Coronary artery (tissue), 2 donors: ENCODE measurements at regions not wholly inside any gene's neighbourhood (a gene's known extent, or its start where the extent isn't known, plus 50 kb on each side); places are given as distances from the start of the nearest gene placed in this dataset.

Source experiments
- DNase-seq: peaks from one replicate; pipeline ENCODE4 v3.0.0-alpha.2; 2017; ENCODE audit warnings: low spot score
- H3K27ac ChIP-seq, 2 donors: fragments of 200-600 bp; sonication (generic); one replicate each; pipeline ENCODE4 v1.5.1; 2016 to 2019
- H3K4me3 ChIP-seq: fragments of 200-600 bp; sonication (generic); 2 replicates; pipeline ENCODE4 v1.5.1; 2016; ENCODE audit warnings: mild to moderate bottlenecking, moderate library complexity
- TF ChIP-seq, protein P1 (sequence below): fragments of 200-600 bp; sonication (generic); IDR thresholded peaks from one replicate; pipeline ENCODE4 v1.5.1; 2019; ENCODE audit warnings: antibody characterized with exemption

DNA sequence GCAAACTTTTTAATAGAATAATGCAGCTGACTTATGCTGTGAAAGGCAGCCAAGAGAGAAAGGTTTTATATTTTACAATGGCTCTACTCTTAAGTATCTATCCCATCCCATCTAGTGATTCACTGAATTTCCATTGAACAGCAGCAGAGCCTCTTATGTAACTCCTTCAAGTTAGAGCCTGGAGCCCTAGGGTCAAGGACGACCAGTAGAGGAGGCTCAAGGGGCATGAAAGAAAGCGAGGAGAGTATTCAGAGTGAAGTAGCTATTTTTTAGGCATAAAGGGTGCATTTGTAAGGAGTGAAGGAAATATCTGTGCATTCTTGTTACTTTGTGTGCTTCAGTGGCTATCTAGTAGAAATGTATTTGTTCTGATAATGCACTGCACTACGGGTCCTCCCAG is 180.2 kb upstream of the TPK1 start:
- TF ChIP-seq, protein P1, sequence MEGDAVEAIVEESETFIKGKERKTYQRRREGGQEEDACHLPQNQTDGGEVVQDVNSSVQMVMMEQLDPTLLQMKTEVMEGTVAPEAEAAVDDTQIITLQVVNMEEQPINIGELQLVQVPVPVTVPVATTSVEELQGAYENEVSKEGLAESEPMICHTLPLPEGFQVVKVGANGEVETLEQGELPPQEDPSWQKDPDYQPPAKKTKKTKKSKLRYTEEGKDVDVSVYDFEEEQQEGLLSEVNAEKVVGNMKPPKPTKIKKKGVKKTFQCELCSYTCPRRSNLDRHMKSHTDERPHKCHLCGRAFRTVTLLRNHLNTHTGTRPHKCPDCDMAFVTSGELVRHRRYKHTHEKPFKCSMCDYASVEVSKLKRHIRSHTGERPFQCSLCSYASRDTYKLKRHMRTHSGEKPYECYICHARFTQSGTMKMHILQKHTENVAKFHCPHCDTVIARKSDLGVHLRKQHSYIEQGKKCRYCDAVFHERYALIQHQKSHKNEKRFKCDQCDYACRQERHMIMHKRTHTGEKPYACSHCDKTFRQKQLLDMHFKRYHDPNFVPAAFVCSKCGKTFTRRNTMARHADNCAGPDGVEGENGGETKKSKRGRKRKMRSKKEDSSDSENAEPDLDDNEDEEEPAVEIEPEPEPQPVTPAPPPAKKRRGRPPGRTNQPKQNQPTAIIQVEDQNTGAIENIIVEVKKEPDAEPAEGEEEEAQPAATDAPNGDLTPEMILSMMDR: no peak
- Histone ChIP-seq H3K4me3 (no peak overlapping the region), H3K27ac (no peak overlapping the region)
- no peak for DNase-seq

DNA sequence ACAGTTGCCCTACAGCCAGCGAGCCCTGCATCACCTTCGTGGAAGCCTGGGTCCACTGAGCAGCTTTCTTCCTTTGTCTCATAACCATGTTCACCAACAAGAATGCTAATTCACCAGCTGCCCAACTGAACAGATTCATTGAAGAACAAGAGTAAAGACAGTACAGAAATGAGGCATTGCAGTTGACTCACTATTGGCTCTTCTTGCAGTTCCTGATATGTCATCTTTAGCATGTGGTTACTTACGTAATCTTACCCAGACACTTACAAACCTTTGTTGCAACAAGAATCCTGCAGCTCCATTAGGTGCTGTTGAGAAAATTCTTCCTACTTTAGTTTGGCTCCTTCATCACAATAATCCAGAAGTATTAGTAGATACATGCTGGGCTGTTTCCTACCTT is 174.0 kb upstream of the TPK1 start:
- Histone ChIP-seq H3K4me3 (no peak overlapping the region), H3K27ac (no peak overlapping the region)
- TF ChIP-seq, protein P1: no peak
- no peak for DNase-seq

DNA sequence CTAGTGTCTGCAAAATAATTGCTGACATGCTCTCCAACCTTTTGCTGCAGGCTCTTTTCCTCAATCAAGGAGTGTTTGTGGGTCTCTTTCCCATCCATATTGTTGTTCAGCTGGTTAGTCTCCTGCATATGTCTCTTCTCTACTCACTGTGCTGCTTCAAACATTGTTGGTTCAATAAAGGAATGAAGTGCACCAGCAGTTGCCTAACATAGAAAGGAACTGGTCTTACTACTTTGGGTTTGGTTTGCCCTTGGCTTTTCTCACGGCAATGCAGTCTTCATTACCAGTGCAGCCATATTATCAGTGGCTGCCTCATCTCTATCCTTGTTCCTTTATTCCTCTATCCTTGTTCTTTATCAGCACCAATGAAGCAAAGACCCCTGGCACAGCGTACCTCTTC is 169.7 kb upstream of the TPK1 start:
- Histone ChIP-seq H3K27ac (no peak overlapping the region), H3K4me3 (no peak overlapping the region)
- TF ChIP-seq, protein P1: no peak
- no peak for DNase-seq

DNA sequence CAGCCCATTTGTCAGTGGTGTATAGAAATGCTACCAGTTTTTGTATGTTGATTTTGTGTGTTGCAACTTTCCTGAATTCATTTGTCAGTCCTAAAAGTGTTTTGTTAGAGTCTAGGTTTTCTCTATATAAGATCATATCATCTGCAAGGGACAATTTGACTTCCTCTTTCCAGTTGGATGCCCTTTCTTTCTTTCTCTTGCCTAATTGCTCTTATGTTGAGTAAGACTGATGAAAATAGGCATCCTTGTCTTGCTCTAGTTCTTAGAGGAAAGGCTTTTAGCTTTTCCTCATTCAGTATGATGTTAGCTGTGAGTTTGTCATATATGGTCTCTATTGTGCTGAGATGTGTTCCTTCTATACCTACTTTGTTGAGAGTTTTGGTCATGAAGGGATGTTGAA is 161.7 kb upstream of the TPK1 start:
- no peak overlapping the region for H3K4me3 ChIP-seq
- no peak for DNase-seq
- no peak overlapping the region for H3K27ac ChIP-seq
- TF ChIP-seq, protein P1: no peak

DNA sequence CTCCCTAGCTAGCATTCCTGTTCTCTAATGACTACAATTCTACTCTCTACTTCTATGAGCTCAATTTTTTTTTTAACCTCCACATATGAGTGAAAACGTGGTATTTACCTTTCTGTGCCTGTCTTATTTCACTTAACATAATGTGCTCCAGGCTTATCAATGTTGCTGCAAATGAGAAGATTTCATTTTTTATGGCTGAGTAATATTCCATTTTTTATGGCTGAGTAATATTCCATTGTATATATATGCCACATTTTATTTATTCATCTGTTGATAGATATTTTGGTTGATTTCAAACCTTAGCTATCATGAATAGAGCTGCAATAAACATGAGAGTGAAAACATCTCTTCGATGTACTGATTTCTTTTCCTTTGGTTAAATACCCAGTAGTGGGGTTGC is 159.6 kb upstream of the TPK1 start:
- DNase-seq: no peak
- H3K27ac ChIP-seq: no peak overlapping the region
- H3K4me3 ChIP-seq: no peak overlapping the region
- TF ChIP-seq, protein P1: no peak

DNA sequence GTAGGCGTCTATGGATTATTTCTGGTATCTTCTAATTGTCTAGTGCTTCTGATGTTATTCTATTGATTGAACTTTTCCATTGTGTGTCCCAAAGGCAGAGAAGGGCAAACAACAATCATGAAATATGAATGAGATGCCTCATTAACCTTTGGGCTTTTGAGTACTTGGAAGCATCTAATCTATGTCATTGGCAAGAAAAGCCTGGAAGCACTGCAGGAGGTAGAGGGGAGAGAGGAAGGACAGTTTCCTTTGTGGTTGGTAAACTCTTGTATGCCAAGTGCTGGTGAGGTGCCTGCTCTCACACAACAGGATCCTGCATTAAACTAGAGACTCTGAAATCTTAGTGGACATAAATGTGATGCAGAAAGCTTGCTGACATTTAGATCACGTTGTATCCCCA is 155.2 kb upstream of the TPK1 start:
- TF ChIP-seq, protein P1: no peak
- Histone ChIP-seq H3K27ac (no peak overlapping the region), H3K4me3 (no peak overlapping the region)
- no peak for DNase-seq

DNA sequence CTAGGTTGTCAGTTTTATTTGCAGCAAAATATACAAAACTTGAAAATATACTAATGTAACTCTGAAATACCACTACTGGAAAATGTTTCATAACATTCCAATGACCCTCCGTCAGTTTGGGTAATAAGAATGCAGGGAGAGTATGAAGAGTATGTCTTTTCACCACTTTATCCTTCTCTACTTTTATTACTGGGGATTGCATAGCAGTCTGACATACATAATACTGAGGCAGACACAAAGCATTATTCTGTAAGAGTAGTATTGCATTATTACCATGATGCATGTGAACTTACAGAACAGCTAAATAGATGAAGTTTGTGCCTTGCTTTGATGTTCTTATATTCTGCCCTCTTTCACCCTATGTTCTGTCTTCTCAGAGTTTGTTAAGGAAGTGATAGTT is 151.8 kb upstream of the TPK1 start:
- TF ChIP-seq, protein P1: no peak
- DNase-seq: no peak
- no peak overlapping the region for H3K4me3 ChIP-seq
- H3K27ac ChIP-seq: no peak overlapping the region
